Adrenal gland (tissue), 9 donors: ENCODE measurements at regions not wholly inside any gene's neighbourhood (a gene's known extent, or its start where the extent isn't known, plus 50 kb on each side); places are given as distances from the start of the nearest gene placed in this dataset.
"Not testable (repeated sequence)": the region's sequence is repeated elsewhere in the genome, so short reads cannot be mapped to it uniquely, and the experiment has no call there.

Experiments used
- DNase-seq, 7 donors: peaks; one replicate each; pipeline ENCODE4 v3.0.0-alpha.2; 2019 to 2020
- H3K27ac ChIP-seq, 5 donors: fragments of 200-600 bp; sonication (generic) in 4 of 5; 1 replicate in 3 of 5; 2 replicates in 2 of 5; pipeline versions ENCODE4 v1.5.1 to v1.8.0; 2016 to 2020; ENCODE audit warnings: mild to moderate bottlenecking in 1 of 5
- H3K27me3 ChIP-seq: fragments of 200-600 bp; 2 replicates; pipeline ENCODE4 v1.8.0; 2021
- H3K36me3 ChIP-seq, 2 donors: fragments of 200-600 bp; replicated peaks in 1 of 2; 1 replicate in 1 of 2; 2 replicates in 1 of 2; pipeline versions ENCODE4 v1.5.1 to v1.8.0; 2018 to 2022
- H3K4me1 ChIP-seq, 2 donors: fragments of 200-600 bp; replicated peaks in 1 of 2; 1 replicate in 1 of 2; 2 replicates in 1 of 2; pipeline versions ENCODE4 v1.5.1 to v1.8.0; 2018 to 2021
- H3K4me3 ChIP-seq, 4 donors: fragments of 200-600 bp; sonication (generic) in 3 of 4; one replicate each; pipeline ENCODE4 v1.5.1; 2016 to 2018
- H3K9me3 ChIP-seq, 3 donors: fragments of 200-600 bp; sonication (generic) in 1 of 3; replicated peaks in 1 of 3; 1 replicate in 2 of 3; 2 replicates in 1 of 3; pipeline versions ENCODE4 v1.5.1 to v1.8.0; 2016 to 2021
- CTCF ChIP-seq, 6 experiments: fragments of 450-650 bp in 4 of 6; fragments of 200-600 bp in 2 of 6; sonication (generic) in 1 of 6; IDR thresholded peaks; 1 replicate in 5 of 6; 2 replicates in 1 of 6; pipeline versions ENCODE4 v1.5.1 to v1.8.0; 2016 to 2021; ENCODE audit warnings: antibody characterized with exemption in 6 of 6, mild to moderate bottlenecking in 2 of 6, moderate library complexity in 1 of 6
- POLR2A ChIP-seq, 2 donors: fragments of 450-650 bp; IDR thresholded peaks; one replicate each; pipeline ENCODE4 v1.6.1; 2017; ENCODE audit warnings: antibody characterized with exemption in 2 of 2, mild to moderate bottlenecking in 2 of 2, moderate library complexity in 1 of 2
- WGBS, 4 donors: extraction: QIAGEN DNeasy Blood & Tissue Kit in 2 of 4; methylation state at CpG; one replicate each; pipeline versions ENCODE4 v1.1.5 to v1.1.7; 2013 to 2017; 5-methylcytosine and 5-hydroxymethylcytosine counted together
- intact Hi-C, 2 donors: fragments of 100-400 bp; cut with DNase I; formaldehyde crosslinking; loops; one replicate each; pipeline versions ENCODE4 v1.14.1 to v1.15.0; 2022 to 2023
- donor health status: healthy with polysubstance abuse.
- donor health status: Bipolar disorder and iron deficiency.
- donor health status: DM: yes; HTN: yes; CAD: no.
- donor health status: DM: no; HTN: no; CAD: no.
- donor health status: DM: no; HTN: no; CAD: no.

GRCh38 chrX:129346574-129346973, 176.7 kb downstream of the SMARCA1 start:
- WGBS, 4 donors = 59 to 94% (median 78%) methylated on average over 1 to 3 of the region's 3 CpGs

DNA sequence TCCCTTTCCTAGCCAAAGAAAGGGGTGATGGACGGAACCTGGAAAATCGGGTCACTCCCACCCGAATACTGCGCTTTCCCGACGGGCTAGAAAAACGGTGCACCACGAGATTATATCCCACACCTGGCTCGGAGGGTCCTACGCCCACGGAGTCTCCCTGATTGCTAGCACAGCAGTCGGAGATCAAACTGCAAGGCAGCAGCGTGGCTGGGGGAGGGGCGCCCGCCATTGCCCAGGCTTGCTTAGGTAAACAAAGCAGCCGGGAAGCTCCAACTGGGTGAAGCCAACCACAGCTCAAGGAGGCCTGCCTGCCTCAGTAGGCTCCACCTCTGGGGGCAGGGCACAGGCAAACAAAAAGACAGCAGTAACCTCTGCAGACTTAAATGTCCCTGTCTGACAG, 186.0 kb downstream of the SMARCA1 start:
- H3K4me3 ChIP-seq, intact Hi-C loops, H3K27ac ChIP-seq, H3K9me3 ChIP-seq, DNase-seq, H3K4me1 ChIP-seq, H3K36me3 ChIP-seq, H3K27me3 ChIP-seq: not testable (repeated sequence)
- WGBS, 4 donors = 57 to 79% (median 66%) methylated on average over 10 to 16 of the region's 16 CpGs

More at GRCh38 chrX:129346574-129346973, 176.7 kb downstream of the SMARCA1 start:
- intact Hi-C loops = no loop called here
- Histone ChIP-seq H3K9me3 (peaks cover 0 to 4% (median 0%) of the 10 kb centered on the region in 3 donors), H3K27ac (no peak overlapping the region), H3K27me3 (no peaks in the 10 kb centered on the region), H3K4me3 (no peak overlapping the region), H3K4me1 (no peaks in the 10 kb centered on the region), H3K36me3 (no peaks in the 10 kb centered on the region)
- TF ChIP-seq CTCF (IDR thresholded peaks at IDR 0.05) (no peak), POLR2A (IDR thresholded peaks at IDR 0.05) (no peak)
- no peak for DNase-seq

DNA sequence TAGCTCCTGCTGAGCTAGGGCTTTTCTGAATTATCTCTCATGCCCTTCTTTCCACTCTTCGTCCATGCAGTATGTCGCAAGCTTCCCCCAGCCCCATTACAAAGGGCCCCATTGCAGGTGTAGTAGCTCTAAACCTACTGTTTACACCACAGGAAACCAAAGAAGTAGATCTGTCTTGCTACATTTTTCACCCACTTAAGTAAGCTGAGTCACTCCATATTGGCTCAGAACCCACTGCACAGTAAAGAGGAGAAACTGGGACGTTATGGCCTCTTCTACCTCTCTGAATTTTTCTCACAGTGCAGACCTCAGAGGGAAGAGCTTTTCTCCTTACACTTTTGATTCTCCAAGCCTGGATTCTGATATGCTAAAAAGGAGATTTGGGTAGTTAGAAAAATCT, 200.2 kb downstream of the SMARCA1 start:
- Histone ChIP-seq H3K4me3 (no peak overlapping the region), H3K4me1 (no peaks in the 10 kb centered on the region), H3K27me3 (no peaks in the 10 kb centered on the region), H3K27ac (no peak overlapping the region), H3K9me3 (no peaks in the 10 kb centered on the region), H3K36me3 (no peaks in the 10 kb centered on the region)
- WGBS, 4 donors = 52 to 78% (median 66%) methylated on average over 3 of the region's 3 CpGs
- no peak for DNase-seq
- no peak for TF ChIP-seq CTCF (IDR thresholded peaks at IDR 0.05)
- no peak for TF ChIP-seq POLR2A (IDR thresholded peaks at IDR 0.05)
- intact Hi-C loops = no loop called here

GRCh38 chrX:129318375-129318774, 204.9 kb downstream of the SMARCA1 start:
- H3K27me3 ChIP-seq = no peaks in the 10 kb centered on the region
- H3K36me3 ChIP-seq = no peaks in the 10 kb centered on the region
- H3K4me3 ChIP-seq = no peak overlapping the region
- WGBS, 4 donors = 21 to 60% (median 47%) methylated on average over 1 of the region's 1 CpG
- H3K4me1 ChIP-seq = no peaks in the 10 kb centered on the region
- DNase-seq = peak in 5 of 7 donors; percentile 15 to 52 (median 40)
- intact Hi-C loops = no loop called here
- no peaks in the 10 kb centered on the region for H3K9me3 ChIP-seq
- H3K27ac ChIP-seq = no peak overlapping the region
- peak in 5 of 6 experiments; percentile 13 to 37 (median 25) for TF ChIP-seq CTCF (IDR thresholded peaks at IDR 0.05)
- no peak for TF ChIP-seq POLR2A (IDR thresholded peaks at IDR 0.05)

DNA sequence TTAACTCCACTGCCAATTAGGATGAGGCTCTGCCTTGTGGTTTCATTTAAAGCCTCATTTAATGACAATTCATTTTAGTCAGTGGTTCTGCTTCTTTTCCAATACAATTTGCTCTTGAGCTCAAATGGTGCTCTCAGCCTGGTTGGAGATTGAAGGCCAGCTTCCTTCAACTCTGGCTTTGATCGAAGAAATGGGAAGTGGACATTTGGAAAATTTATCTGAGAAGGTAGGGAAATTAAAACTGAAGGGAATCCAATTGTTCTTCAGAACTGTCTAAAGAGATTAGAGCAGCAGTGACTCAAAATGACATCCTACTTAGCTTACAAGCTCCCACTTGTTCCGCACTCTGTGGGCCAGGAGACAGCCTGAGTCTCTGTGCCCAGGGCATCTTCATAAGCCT, 206.8 kb downstream of the SMARCA1 start:
- H3K27ac ChIP-seq = no peak overlapping the region
- no peaks in the 10 kb centered on the region for H3K9me3 ChIP-seq
- intact Hi-C loops = no loop called here
- WGBS, 4 donors = 76 to 91% (median 84%) methylated on average over 2 of the region's 2 CpGs
- TF ChIP-seq POLR2A (IDR thresholded peaks at IDR 0.05) = no peak
- TF ChIP-seq CTCF (IDR thresholded peaks at IDR 0.05) = no peak
- H3K4me1 ChIP-seq = no peaks in the 10 kb centered on the region
- H3K27me3 ChIP-seq = no peaks in the 10 kb centered on the region
- no peak overlapping the region for H3K4me3 ChIP-seq
- no peaks in the 10 kb centered on the region for H3K36me3 ChIP-seq
- DNase-seq = no peak
